AG09309 (cell line): ENCODE measurements at regions not wholly inside any gene's neighbourhood (a gene's known extent, or its start where the extent isn't known, plus 50 kb on each side); places are given as distances from the start of the nearest gene placed in this dataset.
"Not testable (repeated sequence)": the region's sequence is repeated elsewhere in the genome, so short reads cannot be mapped to it uniquely, and the experiment has no call there.

ENCODE experiments used
- DNase-seq: peaks from one replicate; pipeline ENCODE4 v3.0.0-alpha.2; 2010; ENCODE audit warnings: low read depth
- H3K4me3 ChIP-seq: 2 replicates; pipeline ENCODE4 v1.5.1; 2011; ENCODE audit warnings: mild to moderate bottlenecking, low read depth, low read length, moderate library complexity; ENCODE audit not compliant: control insufficient read depth
- CTCF ChIP-seq: IDR thresholded peaks from 2 replicates; pipeline ENCODE4 v1.5.1; 2011; ENCODE audit warnings: mild to moderate bottlenecking, low read depth, low read length, inconsistent platforms; ENCODE audit not compliant: insufficient read depth, control insufficient read depth; ENCODE audit errors: missing control alignments

- no peak for TF ChIP-seq CTCF
- H3K4me3 ChIP-seq = no peak overlapping the region
- DNase-seq = no peak
Observed at GRCh38 chr7:84908196-84908793, 278.6 kb downstream of the SEMA3D start.

GRCh38 chr7:84906889-84907288 is 280.0 kb downstream of the SEMA3D start:
- H3K4me3 ChIP-seq = no peak overlapping the region
- TF ChIP-seq CTCF = no peak
- DNase-seq = no peak

GRCh38 chr7:84904561-84904960 is 282.3 kb downstream of the SEMA3D start:
- no peak for TF ChIP-seq CTCF
- H3K4me3 ChIP-seq = no peak overlapping the region
- DNase-seq = no peak

GRCh38 chr7:84901366-84901765 is 285.5 kb downstream of the SEMA3D start:
- H3K4me3 ChIP-seq = no peak overlapping the region
- TF ChIP-seq CTCF = no peak
- DNase-seq = no peak

- TF ChIP-seq CTCF = no peak
- no peak overlapping the region for H3K4me3 ChIP-seq
- DNase-seq = no peak
Observed at GRCh38 chr7:84900215-84900614, 286.6 kb downstream of the SEMA3D start.

- H3K4me3 ChIP-seq = no peak overlapping the region
- TF ChIP-seq CTCF = no peak
- DNase-seq = no peak
Observed at GRCh38 chr7:84895563-84895962, 291.3 kb downstream of the SEMA3D start.

- not testable (repeated sequence) for DNase-seq, H3K4me3 ChIP-seq
Observed at GRCh38 chr7:84883570-84883969, 303.3 kb downstream of the SEMA3D start.

GRCh38 chr7:84880326-84880997 is 306.4 kb downstream of the SEMA3D start:
- not testable (repeated sequence) for DNase-seq

More at GRCh38 chr7:84880326-84880997, 306.4 kb downstream of the SEMA3D start:
- H3K4me3 ChIP-seq = not testable (repeated sequence)
